Right lobe of liver (tissue), 4 donors: ENCODE measurements at regions not wholly inside any gene's neighbourhood (a gene's known extent, or its start where the extent isn't known, plus 50 kb on each side); places are given as distances from the start of the nearest gene placed in this dataset.

Source experiments
- CTCF ChIP-seq, 4 donors: fragments of 200-600 bp in 3 of 4; fragments of 450-650 bp in 1 of 4; IDR thresholded peaks; one replicate each; pipeline versions ENCODE4 v1.5.1 to v1.8.0; 2016 to 2022; ENCODE audit warnings: antibody characterized with exemption in 4 of 4, mild to moderate bottlenecking in 2 of 4
- POLR2A ChIP-seq: fragments of 450-650 bp; IDR thresholded peaks from one replicate; pipeline ENCODE4 v1.6.1; 2017; ENCODE audit warnings: antibody characterized with exemption, mild to moderate bottlenecking
- donor health status: DM: no; HTN: no; CAD: no.
- donor health status: DM: no; HTN: no; CAD: no.
- donor health status: DM: no; HTN: yes; CAD: no.

- no peak for TF ChIP-seq CTCF (IDR thresholded peaks at IDR 0.05)
- no peak for TF ChIP-seq POLR2A
Observed at GRCh38 chr12:67853204-67853603, 136.0 kb upstream of the IFNG-AS1 start.
